Esophagus muscularis mucosa (tissue), 4 donors: ENCODE measurements at regions not wholly inside any gene's neighbourhood (a gene's known extent, or its start where the extent isn't known, plus 50 kb on each side); places are given as distances from the start of the nearest gene placed in this dataset.

Experiments
- EP300 ChIP-seq: sonication (generic); formaldehyde crosslinking; IDR thresholded peaks from one replicate; pipeline ENCODE4 v1.6.1; 2017; ENCODE audit warnings: antibody characterized with exemption
- POLR2A ChIP-seq: fragments of 450-650 bp; IDR thresholded peaks from one replicate; pipeline ENCODE4 v1.6.1; 2017; ENCODE audit warnings: antibody characterized with exemption, moderate library complexity, mild to moderate bottlenecking, low read depth
- POLR2AphosphoS5 ChIP-seq, 2 donors: sonication (generic); formaldehyde crosslinking; IDR thresholded peaks; one replicate each; pipeline ENCODE4 v1.6.1; 2017; ENCODE audit warnings: antibody characterized with exemption in 2 of 2
- TF ChIP-seq, protein P1 (sequence below), 3 experiments: fragments of 200-600 bp in 2 of 3; fragments of 450-650 bp in 1 of 3; sonication (generic) in 2 of 3; IDR thresholded peaks; one replicate each; pipeline ENCODE4 v1.5.1; 2017 to 2019; ENCODE audit warnings: antibody characterized with exemption in 3 of 3, mild to moderate bottlenecking in 2 of 3, moderate library complexity in 1 of 3

DNA sequence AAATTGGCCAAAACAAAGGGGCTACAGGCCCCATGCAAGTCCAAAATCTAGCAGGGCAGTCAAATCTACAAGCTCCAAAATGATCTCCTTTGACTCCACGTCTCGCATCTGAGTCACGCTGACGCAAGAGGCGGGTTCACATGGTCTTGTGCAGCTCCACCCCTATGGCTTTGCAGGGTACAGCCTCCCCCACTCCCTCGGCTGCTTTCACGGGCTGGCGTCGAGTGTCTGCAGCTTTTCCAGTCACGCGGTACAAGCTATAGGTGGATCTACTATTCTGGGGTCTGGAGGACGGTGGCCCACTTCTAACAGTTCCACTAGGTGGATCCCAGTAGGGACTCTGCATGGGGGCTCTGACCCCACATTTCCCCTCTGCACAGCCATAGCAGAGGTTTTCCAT is 99.2 kb upstream of the KCNIP4 start:
- TF ChIP-seq, protein P1, sequence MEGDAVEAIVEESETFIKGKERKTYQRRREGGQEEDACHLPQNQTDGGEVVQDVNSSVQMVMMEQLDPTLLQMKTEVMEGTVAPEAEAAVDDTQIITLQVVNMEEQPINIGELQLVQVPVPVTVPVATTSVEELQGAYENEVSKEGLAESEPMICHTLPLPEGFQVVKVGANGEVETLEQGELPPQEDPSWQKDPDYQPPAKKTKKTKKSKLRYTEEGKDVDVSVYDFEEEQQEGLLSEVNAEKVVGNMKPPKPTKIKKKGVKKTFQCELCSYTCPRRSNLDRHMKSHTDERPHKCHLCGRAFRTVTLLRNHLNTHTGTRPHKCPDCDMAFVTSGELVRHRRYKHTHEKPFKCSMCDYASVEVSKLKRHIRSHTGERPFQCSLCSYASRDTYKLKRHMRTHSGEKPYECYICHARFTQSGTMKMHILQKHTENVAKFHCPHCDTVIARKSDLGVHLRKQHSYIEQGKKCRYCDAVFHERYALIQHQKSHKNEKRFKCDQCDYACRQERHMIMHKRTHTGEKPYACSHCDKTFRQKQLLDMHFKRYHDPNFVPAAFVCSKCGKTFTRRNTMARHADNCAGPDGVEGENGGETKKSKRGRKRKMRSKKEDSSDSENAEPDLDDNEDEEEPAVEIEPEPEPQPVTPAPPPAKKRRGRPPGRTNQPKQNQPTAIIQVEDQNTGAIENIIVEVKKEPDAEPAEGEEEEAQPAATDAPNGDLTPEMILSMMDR (IDR thresholded peaks at IDR 0.05), result no peak
- TF ChIP-seq EP300 (no peak), POLR2AphosphoS5 (IDR thresholded peaks at IDR 0.05) (no peak), POLR2A (no peak)
